A673 (cell line): ENCODE measurements at regions not wholly inside any gene's neighbourhood (a gene's known extent, or its start where the extent isn't known, plus 50 kb on each side); places are given as distances from the start of the nearest gene placed in this dataset.

Source experiments
- CTCF ChIP-seq: fragments of 300-800, 200-600 bp; sonication (generic); conservative IDR thresholded peaks from 2 replicates; pipeline ENCODE4 v1.5.1; 2017; ENCODE audit warnings: low read depth, mild to moderate bottlenecking, antibody characterized with exemption, low read length, moderate library complexity, mixed read lengths
- EZH2 ChIP-seq: fragments of 200-600 bp; sonication (generic); IDR thresholded peaks from 2 replicates; pipeline ENCODE4 v1.6.1; 2017; ENCODE audit warnings: borderline replicate concordance, low read depth, mild to moderate bottlenecking, mixed read lengths, antibody characterized with exemption, low read length; ENCODE audit not compliant: poor library complexity, severe bottlenecking

DNA sequence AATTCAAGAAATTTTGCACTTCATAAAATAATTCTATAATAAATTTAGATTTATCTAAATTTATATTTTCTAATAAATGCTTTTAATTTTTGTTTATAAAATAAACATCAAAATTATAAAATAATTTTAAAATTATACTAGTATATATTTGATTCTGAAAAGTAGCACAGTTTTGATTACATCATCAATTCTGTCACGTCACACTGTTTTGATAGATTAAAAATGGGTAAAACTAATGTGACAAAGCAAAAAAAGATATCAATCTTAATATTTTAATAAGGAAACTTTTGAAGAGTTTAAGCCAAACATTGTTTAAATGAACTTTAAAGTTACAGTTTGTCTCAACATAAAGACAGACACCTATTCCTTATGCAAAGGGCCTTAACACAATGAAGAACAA is 1001.8 kb downstream of the KCNT2 start:
- TF ChIP-seq CTCF: no peak
- TF ChIP-seq EZH2: no peak
